ENCODE measurements at regions not wholly inside any gene's neighbourhood (a gene's known extent, or its start where the extent isn't known, plus 50 kb on each side); places are given as distances from the start of the nearest gene placed in this dataset.

DNA sequence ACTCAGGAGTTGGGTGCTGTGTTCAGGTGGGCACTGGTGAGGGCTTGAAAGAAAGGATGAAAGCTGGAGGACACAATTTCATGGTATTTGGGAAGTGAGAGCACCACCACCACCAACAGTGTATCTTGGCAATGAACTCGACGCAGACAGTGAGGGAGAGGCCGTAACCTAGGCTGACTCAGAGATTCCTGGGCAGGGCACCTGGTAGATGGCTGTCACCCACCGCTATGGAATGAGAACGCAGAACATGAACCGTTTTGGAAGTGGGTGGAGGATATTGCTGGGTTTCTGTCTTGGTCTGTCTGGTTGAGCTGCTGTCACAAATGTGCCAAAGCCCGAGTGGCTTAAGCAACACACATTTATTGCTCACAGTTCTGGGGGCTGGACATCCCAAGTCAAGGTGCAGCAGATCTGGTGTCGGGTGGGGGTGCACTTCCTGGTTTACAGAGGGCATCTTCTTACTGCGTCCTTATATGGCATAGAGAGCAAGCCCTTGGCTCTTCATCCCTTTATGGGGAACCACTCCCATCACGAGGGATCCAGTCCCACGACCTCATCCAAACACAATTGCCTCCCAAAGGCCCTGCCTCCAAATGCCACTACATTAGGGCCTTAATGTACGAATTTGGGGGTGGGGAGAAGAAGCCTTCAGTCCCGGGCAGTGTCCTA, 246.3 kb downstream of the SIPA1L2 start:
- no peak overlapping the region for H3K27ac Mint-ChIP-seq
- no peaks in the 10 kb centered on the region for H3K9me3 Mint-ChIP-seq
- CTCF ChIA-PET: no interaction called here

DNA sequence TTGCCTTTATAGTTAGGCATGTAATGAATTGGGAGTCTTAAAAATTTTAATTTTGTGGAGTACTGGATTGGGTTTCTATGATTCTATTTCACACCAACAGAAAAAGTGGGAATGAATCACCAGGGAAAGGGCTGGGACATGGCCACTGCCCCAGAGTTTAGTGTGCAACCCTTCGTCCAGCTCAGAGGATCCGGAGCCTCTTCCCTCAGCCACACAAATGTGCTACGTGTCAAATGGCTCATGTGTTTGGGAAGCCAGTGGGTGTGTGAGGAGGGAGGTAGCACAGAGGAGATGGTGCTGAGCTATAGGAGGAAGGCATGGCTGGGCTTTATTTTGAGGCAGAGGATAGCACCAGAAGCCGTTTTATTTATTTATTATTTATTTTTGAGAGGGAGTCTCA, 247.3 kb downstream of the SIPA1L2 start:
- H3K4me3 Mint-ChIP-seq: no peak overlapping the region
- no peaks in the 10 kb centered on the region for H3K9me3 Mint-ChIP-seq
- H3K4me1 Mint-ChIP-seq: no peaks in the 10 kb centered on the region
- no peak overlapping the region for H3K27ac Mint-ChIP-seq
- DNase-seq: no peak
- CTCF ChIA-PET: no interaction called here
- H3K27me3 Mint-ChIP-seq: peaks cover 23% of the 10 kb centered on the region
- no peaks in the 10 kb centered on the region for H3K36me3 Mint-ChIP-seq

More for the DNA sequence above, 246.3 kb downstream of the SIPA1L2 start:
- no peak overlapping the region for H3K4me3 Mint-ChIP-seq
- H3K27me3 Mint-ChIP-seq: peaks cover 23% of the 10 kb centered on the region
- H3K4me1 Mint-ChIP-seq: no peaks in the 10 kb centered on the region
- no peak for DNase-seq
- H3K36me3 Mint-ChIP-seq: no peaks in the 10 kb centered on the region

DNA sequence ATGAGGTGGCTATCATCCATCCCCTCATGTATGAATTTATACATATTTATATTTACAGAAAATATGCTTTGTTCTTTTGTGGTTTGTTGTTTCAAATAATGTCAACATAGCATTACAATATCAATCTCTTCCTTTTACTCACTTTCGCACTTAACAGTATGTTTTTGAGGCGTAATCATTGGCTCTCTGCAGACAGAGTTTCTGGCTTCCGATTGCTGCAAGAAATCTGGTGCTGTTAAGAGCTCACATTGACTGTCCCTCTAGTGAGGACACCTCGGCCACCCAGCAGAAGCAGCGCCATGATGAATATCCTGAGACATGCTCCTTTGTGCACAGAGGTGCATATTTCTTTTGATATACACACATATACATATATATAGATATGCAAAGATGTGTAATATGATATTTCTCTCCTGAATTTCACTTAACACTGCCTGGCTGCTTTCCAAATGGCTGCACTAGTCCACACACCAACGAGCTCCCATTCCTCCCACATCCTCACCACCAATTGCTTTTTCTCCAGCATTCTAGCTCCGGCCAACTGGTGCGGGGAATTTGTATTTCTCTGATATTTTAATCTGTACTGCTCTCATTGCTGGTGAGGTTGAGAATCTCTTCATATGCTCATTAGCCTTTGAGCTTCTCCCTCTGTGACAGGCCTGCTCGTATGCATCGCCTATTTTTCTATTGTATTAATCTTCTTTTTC, 248.4 kb downstream of the SIPA1L2 start:
- Mint-ChIP-seq H3K9me3 (no peaks in the 10 kb centered on the region), H3K27me3 (peaks cover 23% of the 10 kb centered on the region), H3K27ac (no peak overlapping the region), H3K4me3 (no peak overlapping the region), H3K36me3 (no peaks in the 10 kb centered on the region), H3K4me1 (no peaks in the 10 kb centered on the region)
- CTCF ChIA-PET: no interaction called here
- no peak for DNase-seq

DNA sequence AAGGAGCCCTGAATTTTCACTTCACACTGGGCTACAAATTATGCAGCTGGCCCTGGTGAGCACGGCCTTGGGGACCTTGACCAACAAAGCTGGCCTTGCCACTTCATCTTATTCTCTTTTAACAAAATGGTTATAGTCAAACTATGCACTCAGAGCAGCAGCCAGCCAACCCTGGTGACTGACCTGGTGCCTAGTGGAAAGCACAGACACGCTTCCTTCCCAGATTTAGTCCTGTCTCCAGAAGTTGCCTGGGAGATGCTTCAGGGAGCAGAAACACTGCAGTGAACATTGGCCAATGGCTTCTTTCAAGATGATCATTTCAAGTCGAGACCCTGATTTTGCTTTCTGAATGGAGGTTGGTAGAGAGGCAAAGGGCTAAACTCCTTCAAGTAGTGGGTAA, 249.3 kb downstream of the SIPA1L2 start:
- H3K4me3 Mint-ChIP-seq: no peak overlapping the region
- H3K27me3 Mint-ChIP-seq: peaks cover 23% of the 10 kb centered on the region
- H3K27ac Mint-ChIP-seq: no peak overlapping the region
- DNase-seq: no peak
- H3K36me3 Mint-ChIP-seq: no peaks in the 10 kb centered on the region
- CTCF ChIA-PET: no interaction called here
- H3K4me1 Mint-ChIP-seq: no peaks in the 10 kb centered on the region
- H3K9me3 Mint-ChIP-seq: no peaks in the 10 kb centered on the region

DNA sequence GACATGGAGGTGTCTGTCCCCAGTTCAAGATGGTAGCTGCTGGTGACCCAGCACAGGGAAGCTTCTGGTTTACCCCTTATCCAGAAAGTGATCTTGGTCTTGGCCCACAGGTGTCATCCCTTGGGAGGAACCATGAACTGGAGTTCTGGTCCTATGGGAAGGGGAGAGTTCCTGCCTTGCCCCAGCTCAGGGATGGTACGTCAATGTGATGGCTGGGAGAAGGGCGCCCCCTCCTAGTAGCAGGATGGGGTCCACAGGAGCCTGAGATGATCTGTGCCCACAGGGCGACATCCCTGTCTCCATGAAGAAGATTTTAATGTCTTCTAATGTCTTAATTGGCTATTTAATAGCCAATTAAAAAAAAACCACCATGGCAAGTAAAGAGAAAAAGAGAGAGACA, 249.8 kb downstream of the SIPA1L2 start:
- H3K9me3 Mint-ChIP-seq: no peaks in the 10 kb centered on the region
- peaks cover 20% of the 10 kb centered on the region for H3K27me3 Mint-ChIP-seq
- DNase-seq: no peak
- H3K36me3 Mint-ChIP-seq: no peaks in the 10 kb centered on the region
- H3K27ac Mint-ChIP-seq: no peak overlapping the region
- no peaks in the 10 kb centered on the region for H3K4me1 Mint-ChIP-seq
- no peak overlapping the region for H3K4me3 Mint-ChIP-seq
- CTCF ChIA-PET: no interaction called here

DNA sequence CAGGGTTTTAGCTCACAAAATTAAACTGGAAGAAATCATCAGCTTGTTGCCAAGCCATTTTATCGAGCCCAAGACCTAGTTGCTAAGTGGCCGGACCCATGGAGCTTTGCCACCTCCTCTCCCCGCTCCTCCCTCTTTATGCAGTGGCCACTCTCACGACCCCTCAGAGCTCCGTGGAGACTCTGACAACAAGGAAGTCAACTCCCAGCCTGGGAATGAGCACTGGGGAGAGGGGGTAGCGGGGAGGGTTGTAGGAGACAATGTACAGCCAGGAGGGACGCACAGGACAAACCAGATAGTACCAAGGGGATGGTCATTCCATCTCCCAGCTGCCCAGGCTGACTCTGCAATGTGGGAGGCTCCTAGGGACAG, 250.9 kb downstream of the SIPA1L2 start:
- Mint-ChIP-seq H3K4me1 (no peaks in the 10 kb centered on the region), H3K36me3 (no peaks in the 10 kb centered on the region), H3K9me3 (no peaks in the 10 kb centered on the region), H3K27ac (no peak overlapping the region), H3K27me3 (peaks cover 19% of the 10 kb centered on the region), H3K4me3 (no peak overlapping the region)
- DNase-seq: no peak
- CTCF ChIA-PET: no interaction called here

DNA sequence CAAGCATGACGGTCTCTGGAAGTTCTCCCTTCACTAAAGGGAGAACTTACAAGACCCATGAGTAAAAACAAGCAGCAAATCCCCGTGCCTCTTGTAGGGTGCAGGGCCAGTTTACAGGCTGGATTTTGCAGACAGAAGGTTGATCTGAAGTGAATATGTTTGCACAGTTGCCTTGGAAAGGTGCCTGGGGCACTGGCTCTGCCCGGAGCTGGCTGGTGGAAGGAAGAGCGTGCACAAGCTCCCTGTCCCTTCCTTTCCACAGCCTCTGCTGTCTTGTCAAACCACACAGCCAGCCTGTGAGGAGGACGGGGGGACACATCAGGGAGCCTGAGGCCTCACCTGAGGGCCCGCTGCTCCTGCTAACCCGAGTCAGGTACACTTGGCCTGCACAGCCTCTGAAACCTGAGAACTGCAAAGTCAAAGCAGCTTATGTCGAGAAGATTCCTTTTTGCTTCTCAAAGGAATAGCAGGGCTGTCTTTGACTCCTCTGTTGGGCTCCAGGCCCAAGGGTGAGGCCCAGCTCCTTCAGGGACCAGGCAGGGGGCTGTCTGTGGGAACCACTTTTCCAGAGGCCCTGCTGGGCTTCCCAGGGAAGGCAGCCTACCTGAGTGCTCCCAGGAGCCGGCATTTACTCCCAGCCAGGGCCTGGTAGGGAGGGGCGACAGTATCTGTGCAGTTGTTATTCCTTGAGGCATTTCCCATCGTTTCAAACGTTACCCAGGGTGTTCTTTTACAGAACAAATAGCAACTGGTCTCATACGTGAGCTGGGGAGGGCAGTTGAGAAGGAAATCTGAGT, 251.5 kb downstream of the SIPA1L2 start:
- no peak for DNase-seq
- Mint-ChIP-seq H3K27ac (no peak overlapping the region), H3K36me3 (no peaks in the 10 kb centered on the region), H3K4me1 (no peaks in the 10 kb centered on the region), H3K27me3 (peaks cover 19% of the 10 kb centered on the region), H3K4me3 (no peak overlapping the region), H3K9me3 (no peaks in the 10 kb centered on the region)
- CTCF ChIA-PET: no interaction called here

DNA sequence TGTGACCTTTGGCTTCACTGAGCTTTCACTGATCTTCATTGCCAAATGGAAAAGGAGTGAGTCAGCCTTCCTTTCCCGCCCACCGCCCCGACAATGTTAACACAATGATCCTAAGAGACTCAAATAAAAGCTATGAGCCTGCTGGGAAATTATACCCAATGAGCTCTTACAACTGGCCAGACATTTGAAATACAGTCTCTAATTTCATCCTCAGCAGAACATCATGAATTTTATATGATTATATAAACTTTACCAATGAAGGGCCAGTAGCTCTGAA, 252.5 kb downstream of the SIPA1L2 start:
- CTCF ChIA-PET: no interaction called here
- H3K4me3 Mint-ChIP-seq: no peak overlapping the region
- H3K4me1 Mint-ChIP-seq: no peaks in the 10 kb centered on the region
- no peak for DNase-seq
- H3K9me3 Mint-ChIP-seq: no peaks in the 10 kb centered on the region
- H3K27ac Mint-ChIP-seq: no peak overlapping the region
- no peaks in the 10 kb centered on the region for H3K36me3 Mint-ChIP-seq
- H3K27me3 Mint-ChIP-seq: peaks cover 15% of the 10 kb centered on the region

DNA sequence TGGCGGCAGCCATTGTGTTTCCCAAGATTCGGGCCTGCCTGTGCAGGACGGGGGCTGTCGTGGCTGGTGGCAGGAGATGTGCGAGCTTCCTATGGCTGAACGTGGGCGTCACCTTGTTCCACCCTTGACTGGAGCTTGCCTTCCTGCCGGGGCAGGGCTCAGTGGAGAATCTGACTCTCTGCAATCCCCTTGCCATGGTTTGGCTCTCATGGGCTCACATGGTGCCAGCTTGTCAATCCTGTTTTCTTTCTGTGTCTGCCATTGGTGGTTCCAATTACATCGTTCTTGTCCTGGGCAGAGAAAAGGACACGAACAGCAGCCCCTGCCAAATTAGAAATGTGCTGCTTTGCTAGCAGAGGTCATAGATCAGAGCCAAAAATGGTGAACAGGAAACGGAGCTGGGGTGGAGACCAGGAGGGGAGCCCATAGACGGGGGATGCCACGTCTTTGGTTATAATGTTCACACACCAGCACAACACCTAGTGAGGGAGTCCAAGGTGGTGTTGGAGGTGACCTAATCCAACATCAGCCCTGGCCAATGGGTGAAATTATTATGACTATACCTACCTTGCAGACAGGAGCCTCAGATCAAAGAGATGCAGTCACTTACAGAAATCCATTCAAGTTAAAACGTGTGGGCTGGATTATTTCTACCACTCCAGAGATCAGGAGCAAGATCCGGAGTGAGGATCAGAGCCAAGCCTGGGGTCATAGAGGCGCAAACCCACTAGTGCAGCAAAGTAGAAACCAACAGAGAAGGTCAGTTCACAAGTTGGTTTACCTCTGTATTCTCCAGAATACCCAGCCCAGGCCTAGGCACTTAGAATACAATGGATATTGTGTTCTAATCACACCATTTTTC, 253.1 kb downstream of the SIPA1L2 start:
- no peaks in the 10 kb centered on the region for H3K9me3 Mint-ChIP-seq
- H3K4me3 Mint-ChIP-seq: no peak overlapping the region
- H3K27ac Mint-ChIP-seq: no peak overlapping the region
- no peaks in the 10 kb centered on the region for H3K4me1 Mint-ChIP-seq
- CTCF ChIA-PET: no interaction called here
- no peaks in the 10 kb centered on the region for H3K36me3 Mint-ChIP-seq
- peaks cover 15% of the 10 kb centered on the region for H3K27me3 Mint-ChIP-seq
- no peak for DNase-seq

DNA sequence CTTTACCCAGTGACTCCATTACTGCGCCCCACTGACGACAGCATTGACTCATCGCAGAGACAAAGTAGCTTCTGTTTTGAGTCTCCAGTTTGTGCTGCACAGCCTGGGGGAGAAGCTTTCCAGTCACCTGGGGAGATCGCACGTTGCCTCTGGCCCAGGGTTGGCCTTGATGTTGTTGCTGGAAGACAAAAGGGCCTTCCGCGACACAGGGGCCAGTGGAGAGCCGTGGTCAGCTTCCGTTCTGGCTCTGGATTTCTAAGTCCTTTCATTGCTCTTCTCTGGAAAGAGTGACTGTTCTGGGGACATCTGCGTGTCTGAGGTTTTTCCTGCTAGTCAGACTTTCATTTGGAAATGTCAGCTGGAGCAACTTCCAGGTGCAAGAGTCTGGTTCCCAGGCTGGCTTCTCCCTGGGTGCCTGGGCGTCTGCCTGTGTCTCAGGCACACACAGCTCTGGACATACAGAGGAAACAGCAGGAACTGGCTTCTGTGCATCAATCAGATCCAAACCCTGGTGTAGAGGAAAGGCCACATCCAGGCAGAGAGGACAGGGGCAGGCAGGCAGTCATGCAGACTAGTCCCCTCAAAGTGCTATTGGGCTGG, 257.0 kb downstream of the SIPA1L2 start:
- Mint-ChIP-seq H3K27ac (no peak overlapping the region), H3K27me3 (peaks cover 3% of the 10 kb centered on the region), H3K4me3 (no peak overlapping the region), H3K4me1 (no peaks in the 10 kb centered on the region), H3K36me3 (no peaks in the 10 kb centered on the region), H3K9me3 (no peaks in the 10 kb centered on the region)
- CTCF ChIA-PET: no interaction called here
- DNase-seq: no peak

DNA sequence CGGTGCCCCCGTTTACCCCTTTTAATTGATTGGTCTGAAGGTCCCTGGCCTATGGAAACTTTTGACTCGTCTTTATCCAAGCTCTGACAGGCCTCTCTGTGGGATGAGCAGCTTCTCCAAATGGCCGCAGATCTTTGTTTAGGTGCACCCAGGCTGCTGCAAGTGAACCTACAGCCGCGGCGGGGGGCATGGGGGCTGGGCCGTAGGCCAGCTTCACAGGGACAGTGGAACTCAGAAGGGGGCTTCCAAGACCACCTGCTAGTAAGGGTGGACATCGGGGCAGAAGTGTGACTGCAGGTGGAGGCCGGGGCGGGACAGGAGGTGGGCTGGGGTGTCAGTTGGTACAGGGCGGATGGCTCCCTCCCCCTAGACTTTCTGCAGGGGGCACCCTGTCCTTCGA, 257.5 kb downstream of the SIPA1L2 start:
- Mint-ChIP-seq H3K9me3 (no peaks in the 10 kb centered on the region), H3K27me3 (peaks cover 3% of the 10 kb centered on the region), H3K4me3 (no peak overlapping the region), H3K27ac (no peak overlapping the region), H3K4me1 (no peaks in the 10 kb centered on the region), H3K36me3 (no peaks in the 10 kb centered on the region)
- no peak for DNase-seq
- CTCF ChIA-PET: no interaction called here

DNA sequence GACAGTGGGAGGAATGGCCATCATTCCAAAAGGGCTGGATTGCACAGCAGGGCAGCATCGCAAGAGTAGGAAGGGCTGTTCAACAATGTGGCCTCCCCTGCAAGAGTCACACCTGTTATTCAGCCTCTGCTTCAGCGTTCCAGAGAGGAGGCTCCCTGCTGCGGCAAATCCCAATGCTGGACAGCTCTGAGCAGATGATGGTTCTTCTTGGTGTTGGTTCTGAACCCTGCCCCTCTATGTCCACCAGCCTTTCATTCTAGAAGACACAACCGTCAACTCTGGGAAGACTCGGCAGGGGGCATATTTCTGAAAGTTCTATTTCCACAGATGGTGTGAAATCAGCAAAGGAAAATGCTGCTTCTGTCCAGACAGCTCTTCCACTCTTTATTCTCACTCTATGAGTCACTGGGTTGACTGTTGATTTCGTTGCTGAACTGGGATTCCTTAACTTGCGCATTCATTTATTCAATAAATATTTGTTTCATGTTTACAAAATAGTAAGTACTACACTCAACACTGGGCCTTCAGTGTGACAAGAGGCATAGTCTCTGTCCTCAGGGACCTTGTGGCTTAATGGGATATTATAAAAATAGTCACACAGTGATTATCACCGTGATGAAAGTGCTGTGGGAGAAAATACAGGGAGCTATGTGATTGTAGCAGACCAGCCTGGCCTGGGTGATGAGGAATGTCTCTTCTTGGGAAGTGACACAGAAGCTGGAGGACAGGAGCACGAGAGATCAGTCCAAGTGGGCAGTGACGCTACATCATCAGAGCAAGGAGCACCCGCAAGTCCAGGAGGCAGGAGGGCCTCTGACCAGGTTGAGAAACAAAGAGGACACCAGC, 260.3 kb downstream of the SIPA1L2 start:
- H3K4me3 Mint-ChIP-seq: no peak overlapping the region
- H3K36me3 Mint-ChIP-seq: no peaks in the 10 kb centered on the region
- no peaks in the 10 kb centered on the region for H3K4me1 Mint-ChIP-seq
- CTCF ChIA-PET: no interaction called here
- H3K27ac Mint-ChIP-seq: no peak overlapping the region
- H3K27me3 Mint-ChIP-seq: peaks cover 3% of the 10 kb centered on the region
- no peak for DNase-seq
- no peaks in the 10 kb centered on the region for H3K9me3 Mint-ChIP-seq

DNA sequence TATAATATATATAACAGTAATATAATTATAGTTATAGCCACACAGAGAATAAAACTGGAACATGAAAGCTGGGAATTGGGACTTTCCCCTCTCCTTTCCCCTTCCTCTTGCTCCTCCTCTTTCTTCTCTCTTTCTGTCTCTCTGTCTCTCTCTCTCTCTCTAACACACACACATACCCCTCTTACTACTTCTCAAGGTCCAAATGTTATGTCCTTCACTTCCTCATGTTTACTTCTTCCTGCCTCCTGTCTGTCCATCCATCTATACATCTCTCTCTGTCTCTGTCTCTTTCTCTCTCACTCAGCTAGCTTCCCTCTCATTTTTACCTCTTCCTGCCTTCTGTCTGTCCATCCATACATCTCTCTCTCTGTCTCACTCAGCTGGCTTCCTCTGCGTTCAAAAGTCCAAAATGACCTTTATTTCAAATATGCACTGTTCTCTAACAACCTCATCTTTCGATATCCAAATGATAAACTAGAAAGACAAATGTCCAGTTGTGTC, 261.1 kb downstream of the SIPA1L2 start:
- no peaks in the 10 kb centered on the region for H3K4me1 Mint-ChIP-seq
- H3K4me3 Mint-ChIP-seq: no peak overlapping the region
- CTCF ChIA-PET: no interaction called here
- DNase-seq: no peak
- peaks cover 3% of the 10 kb centered on the region for H3K27me3 Mint-ChIP-seq
- H3K36me3 Mint-ChIP-seq: no peaks in the 10 kb centered on the region
- no peaks in the 10 kb centered on the region for H3K9me3 Mint-ChIP-seq
- H3K27ac Mint-ChIP-seq: no peak overlapping the region

Data from activated naive CD4-positive, alpha-beta T cell treated with anti-CD3 and anti-CD28 coated beads, Interleukin-2, amount 10 ng/mL, durations not matched to agents 7 days and 5 days (primary cell).